ENCODE measurements at regions not wholly inside any gene's neighbourhood (a gene's known extent, or its start where the extent isn't known, plus 50 kb on each side); places are given as distances from the start of the nearest gene placed in this dataset.
"Not testable (repeated sequence)": the region's sequence is repeated elsewhere in the genome, so short reads cannot be mapped to it uniquely, and the experiment has no call there.

DNA sequence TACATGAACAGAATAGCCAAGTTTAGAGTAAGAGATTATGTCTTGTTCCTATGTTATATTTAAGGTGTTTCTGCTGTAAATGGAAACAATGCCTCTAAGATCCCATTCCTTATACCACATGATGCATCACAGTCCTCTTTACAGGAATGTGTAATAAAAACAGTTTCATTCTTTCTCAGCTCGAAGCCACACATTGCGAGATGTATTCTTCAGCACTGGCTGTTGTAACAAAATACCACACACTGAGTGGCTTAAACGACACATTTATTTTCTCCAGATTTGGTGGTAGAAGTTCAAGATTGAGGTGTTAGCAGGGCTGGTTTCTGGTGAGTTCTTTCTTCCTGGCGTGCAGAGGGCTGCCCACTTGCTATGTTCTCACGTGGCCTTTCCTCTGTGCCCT lies 246.2 kb downstream of the SOCS6 start (continued):
- TF ChIP-seq, protein P1, sequence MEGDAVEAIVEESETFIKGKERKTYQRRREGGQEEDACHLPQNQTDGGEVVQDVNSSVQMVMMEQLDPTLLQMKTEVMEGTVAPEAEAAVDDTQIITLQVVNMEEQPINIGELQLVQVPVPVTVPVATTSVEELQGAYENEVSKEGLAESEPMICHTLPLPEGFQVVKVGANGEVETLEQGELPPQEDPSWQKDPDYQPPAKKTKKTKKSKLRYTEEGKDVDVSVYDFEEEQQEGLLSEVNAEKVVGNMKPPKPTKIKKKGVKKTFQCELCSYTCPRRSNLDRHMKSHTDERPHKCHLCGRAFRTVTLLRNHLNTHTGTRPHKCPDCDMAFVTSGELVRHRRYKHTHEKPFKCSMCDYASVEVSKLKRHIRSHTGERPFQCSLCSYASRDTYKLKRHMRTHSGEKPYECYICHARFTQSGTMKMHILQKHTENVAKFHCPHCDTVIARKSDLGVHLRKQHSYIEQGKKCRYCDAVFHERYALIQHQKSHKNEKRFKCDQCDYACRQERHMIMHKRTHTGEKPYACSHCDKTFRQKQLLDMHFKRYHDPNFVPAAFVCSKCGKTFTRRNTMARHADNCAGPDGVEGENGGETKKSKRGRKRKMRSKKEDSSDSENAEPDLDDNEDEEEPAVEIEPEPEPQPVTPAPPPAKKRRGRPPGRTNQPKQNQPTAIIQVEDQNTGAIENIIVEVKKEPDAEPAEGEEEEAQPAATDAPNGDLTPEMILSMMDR (IDR thresholded peaks at IDR 0.05 in 2 of 3, conservative IDR thresholded peaks at IDR 0.05 in 1 of 3; ENCODE audit: borderline replicate concordance in 1 of 3, insufficient read depth in 1 of 3, low read depth in 2 of 3, low read length in 2 of 3) = no peak
- TF ChIP-seq SIN3A (IDR thresholded peaks at IDR 0.05; ENCODE audit: low read depth) (no peak), RAD21 (IDR thresholded peaks at IDR 0.05; ENCODE audit: low read depth) (no peak), CEBPB (IDR thresholded peaks at IDR 0.05; ENCODE audit: low read depth) (no peak), ZFX (IDR thresholded peaks at IDR 0.05) (no peak), EZH2phosphoT487 (IDR thresholded peaks at IDR 0.05; ENCODE audit: borderline replicate concordance) (no peak), FOSL1 (IDR thresholded peaks at IDR 0.05; ENCODE audit: low read depth) (no peak)

DNA sequence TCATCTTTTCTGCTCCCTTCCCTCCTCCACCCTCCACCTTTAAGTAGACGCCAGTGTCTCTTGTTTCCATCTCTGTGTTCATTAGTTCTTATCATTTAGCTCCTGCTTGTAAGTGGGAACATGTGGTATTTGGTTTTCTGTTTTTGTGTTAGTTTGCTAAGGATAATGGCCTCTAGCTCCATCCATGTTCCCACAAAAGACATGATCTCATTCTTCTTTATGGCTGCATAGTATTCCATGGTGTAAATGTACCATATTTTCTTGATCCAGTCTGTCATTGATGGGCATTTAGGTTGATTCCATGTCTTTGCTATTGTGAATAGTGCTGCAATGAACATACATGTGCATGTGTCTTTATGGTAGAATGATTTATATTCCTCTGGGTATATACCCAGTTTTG lies 236.5 kb downstream of the SOCS6 start:
- DNase-seq (ENCODE audit: low read depth, low spot score); H3K36me3 ChIP-seq (ENCODE audit: control insufficient read depth in 1 of 2, insufficient read depth in 2 of 2, low read length in 2 of 2); intact Hi-C loops (cut with micrococcal nuclease): not testable (repeated sequence)

DNA sequence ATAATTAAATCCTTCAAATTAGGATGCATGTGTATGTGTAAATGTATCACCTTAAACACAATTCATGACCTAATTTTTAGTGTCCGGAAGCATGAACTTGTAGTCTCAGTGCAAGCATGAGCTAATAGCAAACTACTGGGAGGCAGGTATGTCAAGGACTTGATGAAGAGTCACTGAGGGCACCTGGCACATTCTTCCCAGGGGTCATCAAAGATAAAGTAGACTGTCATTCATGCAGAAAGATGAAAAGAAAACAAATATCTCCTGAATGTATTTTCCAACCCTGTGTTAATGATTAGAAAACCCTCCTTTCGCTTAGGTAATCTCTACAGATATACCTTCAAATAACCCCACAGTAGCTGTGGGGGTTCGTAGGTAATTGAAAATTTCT lies 234.9 kb downstream of the SOCS6 start:
- CTCF ChIA-PET = no interaction called here

More for the DNA sequence above, 236.5 kb downstream of the SOCS6 start:
- H3K4me3 ChIP-seq (replicated peaks in 1 of 2; ENCODE audit: low read depth in 1 of 2, low read length in 2 of 2); H3K27ac ChIP-seq (ENCODE audit: low read depth, low read length); H3K79me2 ChIP-seq (ENCODE audit: insufficient read depth, low read length); BruUV-seq (replicated peaks); CTCF ChIA-PET; H3K4me1 ChIP-seq (ENCODE audit: control insufficient read depth in 1 of 2, insufficient read depth in 2 of 2, low read length in 2 of 2); H4K20me1 ChIP-seq (ENCODE audit: insufficient read depth); H2AFZ ChIP-seq (ENCODE audit: low read depth, low read length, poor library complexity, severe bottlenecking); ATAC-seq; RAD21 ChIA-PET (ENCODE audit: low non-redundant PET in 1 of 2, low total read pairs in 2 of 2, uncharacterized antibody in 2 of 2, unreplicated experiment in 2 of 2); H3K4me2 ChIP-seq (ENCODE audit: low read length); POLR2A ChIA-PET; H3K9me3 ChIP-seq (ENCODE audit: control insufficient read depth in 1 of 2, insufficient read depth in 1 of 2, low read depth in 1 of 2, low read length in 2 of 2); H3K9ac ChIP-seq (ENCODE audit: low read length); H3K27me3 ChIP-seq (ENCODE audit: insufficient read depth, low read length); H3K9me2 ChIP-seq (ENCODE audit: insufficient read depth): not testable (repeated sequence)

More for the DNA sequence above, 234.9 kb downstream of the SOCS6 start:
- Histone ChIP-seq H3K4me3 (replicated peaks in 1 of 2; ENCODE audit: low read depth in 1 of 2, low read length in 2 of 2) (no peak overlapping the region), H3K9me3 (ENCODE audit: control insufficient read depth in 1 of 2, insufficient read depth in 1 of 2, low read depth in 1 of 2, low read length in 2 of 2) (no peaks in the 10 kb centered on the region), H2AFZ (ENCODE audit: low read depth, low read length, poor library complexity, severe bottlenecking) (no peak overlapping the region), H3K4me1 (ENCODE audit: control insufficient read depth in 1 of 2, insufficient read depth in 2 of 2, low read length in 2 of 2) (no peaks in the 10 kb centered on the region), H3K4me2 (ENCODE audit: low read length) (no peak overlapping the region), H3K27ac (ENCODE audit: low read depth, low read length) (no peak overlapping the region), H3K79me2 (ENCODE audit: insufficient read depth, low read length) (no peaks in the 10 kb centered on the region), H3K9ac (ENCODE audit: low read length) (no peak overlapping the region), H4K20me1 (ENCODE audit: insufficient read depth) (no peaks in the 10 kb centered on the region), H3K27me3 (ENCODE audit: insufficient read depth, low read length) (no peaks in the 10 kb centered on the region), H3K9me2 (ENCODE audit: insufficient read depth) (no peaks in the 10 kb centered on the region), H3K36me3 (ENCODE audit: control insufficient read depth in 1 of 2, insufficient read depth in 2 of 2, low read length in 2 of 2) (no peaks in the 10 kb centered on the region)
- BruUV-seq (replicated peaks) = no TSS peak
- TF ChIP-seq, protein P1 (IDR thresholded peaks at IDR 0.05 in 2 of 3, conservative IDR thresholded peaks at IDR 0.05 in 1 of 3; ENCODE audit: borderline replicate concordance in 1 of 3, insufficient read depth in 1 of 3, low read depth in 2 of 3, low read length in 2 of 3) = no peak
- TF ChIP-seq ELF1 (IDR thresholded peaks at IDR 0.05; ENCODE audit: borderline replicate concordance, low read depth) = no peak
- TF ChIP-seq SIN3A (IDR thresholded peaks at IDR 0.05; ENCODE audit: low read depth) = no peak
- RAD21 ChIA-PET (ENCODE audit: low non-redundant PET in 1 of 2, low total read pairs in 2 of 2, uncharacterized antibody in 2 of 2, unreplicated experiment in 2 of 2) = no interaction called here
- DNase-seq (ENCODE audit: low read depth, low spot score) (no peak), ATAC-seq (no peak)
- intact Hi-C loops (cut with micrococcal nuclease) = no loop called here
- POLR2A ChIA-PET = no interaction called here

Measured in HCT116 (cell line).